ENCODE measurements at regions not wholly inside any gene's neighbourhood (a gene's known extent, or its start where the extent isn't known, plus 50 kb on each side); places are given as distances from the start of the nearest gene placed in this dataset.
"Not testable (repeated sequence)": the region's sequence is repeated elsewhere in the genome, so short reads cannot be mapped to it uniquely, and the experiment has no call there.

- DNase-seq (ENCODE audit: low spot score in 2 of 2): no peak
- no peak for FAIRE-seq
Measured at GRCh38 chr15:98532063-98532462, 116.3 kb upstream of the IGF1R start.

- DNase-seq (ENCODE audit: low spot score in 2 of 2): no peak
- no peak for FAIRE-seq
Measured at GRCh38 chr15:98536976-98537375, 111.4 kb upstream of the IGF1R start.

- no peak for FAIRE-seq
- no peak for DNase-seq (ENCODE audit: low spot score in 2 of 2)
Measured at GRCh38 chr15:98537516-98538060, 110.8 kb upstream of the IGF1R start.

- no peak for DNase-seq (ENCODE audit: low spot score in 2 of 2)
- FAIRE-seq: no peak
Measured at GRCh38 chr15:98541519-98541918, 106.8 kb upstream of the IGF1R start.

- DNase-seq (ENCODE audit: low spot score in 2 of 2) (no peak), FAIRE-seq (no peak)
Measured at GRCh38 chr15:98543237-98543636, 105.1 kb upstream of the IGF1R start.

GRCh38 chr15:98546329-98546728 lies 102.0 kb upstream of the IGF1R start:
- no peak for FAIRE-seq
- no peak for DNase-seq (ENCODE audit: low spot score in 2 of 2)

- FAIRE-seq (no peak), DNase-seq (ENCODE audit: low spot score in 2 of 2) (no peak)
Measured at GRCh38 chr15:98547275-98547674, 101.1 kb upstream of the IGF1R start.

- no peak for FAIRE-seq
Measured at GRCh38 chr15:98547741-98548138, 100.6 kb upstream of the IGF1R start.

GRCh38 chr15:98548139-98548971 lies 100.0 kb upstream of the IGF1R start:
- no peak for FAIRE-seq
- DNase-seq (ENCODE audit: low spot score in 2 of 2): peak; percentile 73 to 85

More at GRCh38 chr15:98547741-98548138, 100.6 kb upstream of the IGF1R start:
- DNase-seq (ENCODE audit: low spot score in 2 of 2): peak; percentile 41 to 48

- FAIRE-seq (no peak), DNase-seq (ENCODE audit: low spot score in 2 of 2) (no peak)
Measured at GRCh38 chr15:98549003-98549402, 99.3 kb upstream of the IGF1R start.

- FAIRE-seq (no peak), DNase-seq (ENCODE audit: low spot score in 2 of 2) (no peak)
Measured at GRCh38 chr15:98549741-98550140, 98.6 kb upstream of the IGF1R start.

- not testable (repeated sequence) for FAIRE-seq; DNase-seq (ENCODE audit: low spot score in 2 of 2)
Measured at GRCh38 chr15:98550363-98550762, 98.0 kb upstream of the IGF1R start.

- FAIRE-seq: no peak
Measured at GRCh38 chr15:98551936-98552562, 96.3 kb upstream of the IGF1R start.

GRCh38 chr15:98554272-98555172 lies 93.8 kb upstream of the IGF1R start:
- DNase-seq (ENCODE audit: low spot score in 2 of 2): no peak
- no peak for FAIRE-seq

More at GRCh38 chr15:98551936-98552562, 96.3 kb upstream of the IGF1R start:
- no peak for DNase-seq (ENCODE audit: low spot score in 2 of 2)

- no peak for FAIRE-seq
- no peak for DNase-seq (ENCODE audit: low spot score in 2 of 2)
Measured at GRCh38 chr15:98555173-98555515, 93.2 kb upstream of the IGF1R start.

GRCh38 chr15:98556321-98556720 lies 92.0 kb upstream of the IGF1R start:
- DNase-seq (ENCODE audit: low spot score in 2 of 2) (no peak), FAIRE-seq (no peak)

- DNase-seq (ENCODE audit: low spot score in 2 of 2) (no peak), FAIRE-seq (no peak)
Measured at GRCh38 chr15:98560338-98560737, 88.0 kb upstream of the IGF1R start.

GRCh38 chr15:98561169-98561941 lies 87.0 kb upstream of the IGF1R start:
- no peak for FAIRE-seq
- DNase-seq (ENCODE audit: low spot score in 2 of 2): no peak

- DNase-seq (ENCODE audit: low spot score in 2 of 2) (no peak), FAIRE-seq (no peak)
Measured at GRCh38 chr15:98562331-98562937, 85.9 kb upstream of the IGF1R start.

GRCh38 chr15:98565566-98565965 lies 82.8 kb upstream of the IGF1R start:
- DNase-seq (ENCODE audit: low spot score in 2 of 2) (no peak), FAIRE-seq (no peak)
